Body of pancreas (tissue), 4 donors: ENCODE measurements at regions not wholly inside any gene's neighbourhood (a gene's known extent, or its start where the extent isn't known, plus 50 kb on each side); places are given as distances from the start of the nearest gene placed in this dataset.

Experiments
- POLR2A ChIP-seq, 3 donors: fragments of 450-650 bp; IDR thresholded peaks; one replicate each; pipeline ENCODE4 v1.6.1; 2016; ENCODE audit warnings: antibody characterized with exemption in 3 of 3, mild to moderate bottlenecking in 2 of 3
- TF ChIP-seq, protein P1 (sequence below), 7 experiments: fragments of 450-650 bp in 4 of 7; fragments of 200-600 bp in 3 of 7; sonication (generic) in 3 of 7; IDR thresholded peaks; one replicate each; pipeline ENCODE4 v1.5.1; 2016 to 2019; ENCODE audit warnings: antibody characterized with exemption in 7 of 7

- TF ChIP-seq POLR2A (IDR thresholded peaks at IDR 0.05): no peak
- TF ChIP-seq, protein P1, sequence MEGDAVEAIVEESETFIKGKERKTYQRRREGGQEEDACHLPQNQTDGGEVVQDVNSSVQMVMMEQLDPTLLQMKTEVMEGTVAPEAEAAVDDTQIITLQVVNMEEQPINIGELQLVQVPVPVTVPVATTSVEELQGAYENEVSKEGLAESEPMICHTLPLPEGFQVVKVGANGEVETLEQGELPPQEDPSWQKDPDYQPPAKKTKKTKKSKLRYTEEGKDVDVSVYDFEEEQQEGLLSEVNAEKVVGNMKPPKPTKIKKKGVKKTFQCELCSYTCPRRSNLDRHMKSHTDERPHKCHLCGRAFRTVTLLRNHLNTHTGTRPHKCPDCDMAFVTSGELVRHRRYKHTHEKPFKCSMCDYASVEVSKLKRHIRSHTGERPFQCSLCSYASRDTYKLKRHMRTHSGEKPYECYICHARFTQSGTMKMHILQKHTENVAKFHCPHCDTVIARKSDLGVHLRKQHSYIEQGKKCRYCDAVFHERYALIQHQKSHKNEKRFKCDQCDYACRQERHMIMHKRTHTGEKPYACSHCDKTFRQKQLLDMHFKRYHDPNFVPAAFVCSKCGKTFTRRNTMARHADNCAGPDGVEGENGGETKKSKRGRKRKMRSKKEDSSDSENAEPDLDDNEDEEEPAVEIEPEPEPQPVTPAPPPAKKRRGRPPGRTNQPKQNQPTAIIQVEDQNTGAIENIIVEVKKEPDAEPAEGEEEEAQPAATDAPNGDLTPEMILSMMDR (IDR thresholded peaks at IDR 0.05): no peak
These were observed 1027.5 kb downstream of the CDH11 start for GRCh38 chr16:64094181-64094965.
